ENCODE measurements at regions not wholly inside any gene's neighbourhood (a gene's known extent, or its start where the extent isn't known, plus 50 kb on each side); places are given as distances from the start of the nearest gene placed in this dataset.
"Not testable (repeated sequence)": the region's sequence is repeated elsewhere in the genome, so short reads cannot be mapped to it uniquely, and the experiment has no call there.

DNA sequence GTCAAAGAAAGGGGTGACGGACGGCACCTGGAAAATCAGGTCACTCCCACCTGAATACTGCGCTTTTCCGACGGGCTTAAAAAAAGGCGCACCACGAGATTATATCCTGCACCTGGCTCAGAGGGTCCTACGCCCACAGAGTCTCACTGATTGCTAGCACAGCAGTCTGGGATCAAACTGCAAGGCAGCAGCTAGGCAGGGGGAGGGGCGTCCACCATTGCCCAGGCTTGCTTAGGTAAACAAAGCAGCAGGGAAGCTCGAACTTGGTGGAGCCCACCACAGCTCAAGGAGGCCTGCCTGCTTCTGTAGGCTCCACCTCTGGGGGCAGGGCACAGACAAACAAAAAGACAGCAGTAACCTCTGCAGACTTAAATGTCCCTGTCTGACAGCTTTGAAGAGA, 277.3 kb upstream of the ST8SIA4 start:
- not testable (repeated sequence) for TF ChIP-seq EZH2 (optimal IDR thresholded peaks at IDR 0.05; ENCODE audit: low read depth, low read length)
- TF ChIP-seq, protein P1, sequence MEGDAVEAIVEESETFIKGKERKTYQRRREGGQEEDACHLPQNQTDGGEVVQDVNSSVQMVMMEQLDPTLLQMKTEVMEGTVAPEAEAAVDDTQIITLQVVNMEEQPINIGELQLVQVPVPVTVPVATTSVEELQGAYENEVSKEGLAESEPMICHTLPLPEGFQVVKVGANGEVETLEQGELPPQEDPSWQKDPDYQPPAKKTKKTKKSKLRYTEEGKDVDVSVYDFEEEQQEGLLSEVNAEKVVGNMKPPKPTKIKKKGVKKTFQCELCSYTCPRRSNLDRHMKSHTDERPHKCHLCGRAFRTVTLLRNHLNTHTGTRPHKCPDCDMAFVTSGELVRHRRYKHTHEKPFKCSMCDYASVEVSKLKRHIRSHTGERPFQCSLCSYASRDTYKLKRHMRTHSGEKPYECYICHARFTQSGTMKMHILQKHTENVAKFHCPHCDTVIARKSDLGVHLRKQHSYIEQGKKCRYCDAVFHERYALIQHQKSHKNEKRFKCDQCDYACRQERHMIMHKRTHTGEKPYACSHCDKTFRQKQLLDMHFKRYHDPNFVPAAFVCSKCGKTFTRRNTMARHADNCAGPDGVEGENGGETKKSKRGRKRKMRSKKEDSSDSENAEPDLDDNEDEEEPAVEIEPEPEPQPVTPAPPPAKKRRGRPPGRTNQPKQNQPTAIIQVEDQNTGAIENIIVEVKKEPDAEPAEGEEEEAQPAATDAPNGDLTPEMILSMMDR (IDR thresholded peaks at IDR 0.05; ENCODE audit: low read length), result not testable (repeated sequence)
